ENCODE measurements at regions not wholly inside any gene's neighbourhood (a gene's known extent, or its start where the extent isn't known, plus 50 kb on each side); places are given as distances from the start of the nearest gene placed in this dataset.

DNA sequence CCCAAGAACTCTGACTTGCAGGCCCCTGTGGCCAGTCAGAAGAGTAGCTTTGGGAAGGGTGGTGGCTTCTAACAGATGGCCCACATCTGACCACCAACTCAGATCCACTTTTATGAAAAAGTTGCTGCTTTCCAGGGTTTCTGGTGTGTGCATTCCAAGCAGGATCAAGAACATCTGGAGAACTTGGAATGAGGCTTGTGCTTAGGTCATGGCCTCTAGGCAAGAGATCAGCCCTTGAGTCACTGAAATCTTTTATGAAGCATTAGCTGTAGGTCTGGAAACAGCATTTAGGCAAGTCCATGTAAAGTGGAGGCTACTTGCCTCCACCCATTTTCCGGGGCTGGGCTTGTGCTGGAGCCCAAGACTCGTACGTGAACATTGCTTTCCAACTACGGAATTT is 433.3 kb downstream of the SH3GL2 start:
- H3K27me3 Mint-ChIP-seq (ENCODE audit: low read depth), result no peaks in the 10 kb centered on the region
- no peaks in the 10 kb centered on the region for H3K4me1 Mint-ChIP-seq (ENCODE audit: low read depth)
- no peaks in the 10 kb centered on the region for H3K9me3 Mint-ChIP-seq
- ATAC-seq (no peak), DNase-seq (no peak)
- no peaks in the 10 kb centered on the region for H3K36me3 Mint-ChIP-seq (ENCODE audit: insufficient read depth)
- no peak overlapping the region for H3K4me3 Mint-ChIP-seq

DNA sequence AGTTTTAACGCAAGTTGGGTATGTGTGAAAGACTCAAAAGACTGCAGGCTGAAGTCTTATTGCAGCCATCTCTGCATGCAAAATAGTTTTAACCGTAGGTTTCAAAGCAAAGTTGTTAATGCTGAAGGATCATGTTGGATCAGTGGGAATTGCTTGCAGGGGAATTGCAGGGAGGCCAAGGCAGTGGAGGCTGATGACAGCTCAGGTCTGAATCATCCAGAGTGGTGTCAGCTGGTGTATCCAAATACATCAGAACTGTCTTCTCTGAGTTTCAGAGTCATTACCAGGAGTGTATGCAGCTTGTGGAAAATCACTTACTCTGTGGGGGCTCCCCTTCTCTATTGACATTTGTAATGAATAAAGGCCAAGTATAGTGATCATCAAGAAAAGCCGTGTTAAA is 435.7 kb downstream of the SH3GL2 start:
- DNase-seq (no peak), ATAC-seq (no peak)
- no peak overlapping the region for H3K4me3 Mint-ChIP-seq

DNA sequence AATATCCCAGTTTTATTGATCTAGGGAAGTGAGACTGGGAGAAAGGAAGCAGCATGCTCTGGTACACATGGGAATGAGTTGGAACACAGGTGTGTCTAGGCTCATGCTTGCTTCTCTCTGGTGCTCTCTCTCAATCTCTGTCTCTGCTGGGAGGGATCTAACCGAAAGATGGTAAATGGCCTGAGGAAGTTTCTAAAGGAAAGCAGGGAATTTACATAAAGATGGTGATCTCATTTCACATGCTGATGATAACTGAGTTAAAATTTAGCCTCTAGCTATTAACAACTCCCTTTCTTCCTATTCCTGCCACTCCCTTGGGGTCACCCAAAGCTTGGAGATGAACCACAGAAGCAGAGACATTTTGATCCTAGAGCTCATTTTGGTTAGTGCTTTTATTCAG is 436.2 kb downstream of the SH3GL2 start:
- no peaks in the 10 kb centered on the region for H3K36me3 Mint-ChIP-seq (ENCODE audit: insufficient read depth)

More for the DNA sequence above, 435.7 kb downstream of the SH3GL2 start:
- no peaks in the 10 kb centered on the region for H3K4me1 Mint-ChIP-seq (ENCODE audit: low read depth)
- H3K9me3 Mint-ChIP-seq, result peaks cover 8% of the 10 kb centered on the region
- no peaks in the 10 kb centered on the region for H3K36me3 Mint-ChIP-seq (ENCODE audit: insufficient read depth)
- H3K27me3 Mint-ChIP-seq (ENCODE audit: low read depth), result no peaks in the 10 kb centered on the region

DNA sequence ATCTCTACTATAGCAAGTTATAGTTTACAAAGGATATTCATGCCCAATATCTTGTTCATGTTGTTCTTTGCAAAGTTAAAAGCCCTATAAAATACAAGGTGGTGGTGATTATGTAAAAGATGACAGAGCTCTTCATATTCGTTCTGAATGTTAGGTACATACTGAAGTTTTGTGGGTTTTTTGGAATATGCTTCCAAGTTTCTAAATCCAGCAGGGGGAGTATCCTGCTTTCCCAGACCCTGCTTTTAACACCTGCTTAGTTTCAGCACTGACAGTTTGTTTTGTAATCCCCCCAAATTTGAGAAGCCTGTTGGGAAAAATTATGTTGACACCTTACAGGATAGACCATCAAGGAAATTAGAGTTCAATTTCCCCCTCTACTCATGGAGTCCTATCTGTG is 438.3 kb downstream of the SH3GL2 start:
- Mint-ChIP-seq H3K9me3 (peaks cover 8% of the 10 kb centered on the region), H3K36me3 (ENCODE audit: insufficient read depth) (no peaks in the 10 kb centered on the region), H3K4me3 (no peak overlapping the region), H3K4me1 (ENCODE audit: low read depth) (no peaks in the 10 kb centered on the region), H3K27me3 (ENCODE audit: low read depth) (no peaks in the 10 kb centered on the region)
- ATAC-seq (no peak), DNase-seq (no peak)

More for the DNA sequence above, 436.2 kb downstream of the SH3GL2 start:
- Mint-ChIP-seq H3K4me3 (no peak overlapping the region), H3K4me1 (ENCODE audit: low read depth) (no peaks in the 10 kb centered on the region), H3K27me3 (ENCODE audit: low read depth) (no peaks in the 10 kb centered on the region), H3K9me3 (peaks cover 8% of the 10 kb centered on the region)
- ATAC-seq, result no peak
- no peak for DNase-seq

DNA sequence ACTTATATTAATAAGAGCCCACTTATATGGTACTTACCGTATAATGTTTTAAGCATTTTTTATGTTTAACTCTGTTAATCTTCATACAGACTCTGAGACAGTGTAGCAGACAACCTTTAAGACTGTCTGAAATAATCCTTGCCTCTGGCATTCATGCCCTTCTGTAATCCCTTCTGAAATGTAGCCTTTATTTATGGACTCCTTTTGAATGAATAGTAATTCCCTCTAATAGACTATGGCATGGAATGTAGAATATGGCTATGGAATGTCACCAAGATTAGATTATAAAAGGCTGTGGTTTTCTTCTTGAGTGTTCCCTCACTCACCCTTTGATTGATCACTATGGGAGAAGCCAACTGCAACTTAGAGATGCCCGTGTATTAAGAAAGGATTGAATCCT is 439.4 kb downstream of the SH3GL2 start:
- no peaks in the 10 kb centered on the region for H3K27me3 Mint-ChIP-seq (ENCODE audit: low read depth)

DNA sequence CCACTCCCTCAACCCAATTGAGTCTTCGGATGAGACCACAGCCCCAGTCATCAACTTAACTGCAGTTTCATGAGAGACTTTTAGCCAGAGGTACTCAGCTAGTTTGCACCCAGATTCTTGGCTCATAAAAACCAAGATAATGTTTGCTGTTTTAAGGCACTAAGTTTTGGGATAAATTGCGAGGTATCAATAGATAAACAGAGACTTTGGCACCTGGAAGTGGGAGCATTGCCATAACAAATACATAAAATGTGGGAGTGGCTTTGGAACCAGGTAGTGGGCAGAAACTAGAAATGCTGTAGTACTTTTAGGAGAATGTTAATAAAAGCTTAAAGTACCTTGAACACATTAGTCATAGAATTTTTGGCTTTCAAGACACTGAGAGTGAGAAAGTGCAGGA is 439.8 kb downstream of the SH3GL2 start:
- H3K27me3 Mint-ChIP-seq (ENCODE audit: low read depth), result no peaks in the 10 kb centered on the region
- no peak for DNase-seq
- no peaks in the 10 kb centered on the region for H3K4me1 Mint-ChIP-seq (ENCODE audit: low read depth)
- H3K4me3 Mint-ChIP-seq, result no peak overlapping the region
- H3K36me3 Mint-ChIP-seq (ENCODE audit: insufficient read depth), result no peaks in the 10 kb centered on the region
- H3K9me3 Mint-ChIP-seq, result peaks cover 8% of the 10 kb centered on the region
- no peak for ATAC-seq

More for the DNA sequence above, 439.4 kb downstream of the SH3GL2 start:
- no peaks in the 10 kb centered on the region for H3K36me3 Mint-ChIP-seq (ENCODE audit: insufficient read depth)
- H3K4me1 Mint-ChIP-seq (ENCODE audit: low read depth), result no peaks in the 10 kb centered on the region
- peaks cover 8% of the 10 kb centered on the region for H3K9me3 Mint-ChIP-seq
- no peak for DNase-seq
- ATAC-seq, result no peak
- H3K4me3 Mint-ChIP-seq, result no peak overlapping the region

DNA sequence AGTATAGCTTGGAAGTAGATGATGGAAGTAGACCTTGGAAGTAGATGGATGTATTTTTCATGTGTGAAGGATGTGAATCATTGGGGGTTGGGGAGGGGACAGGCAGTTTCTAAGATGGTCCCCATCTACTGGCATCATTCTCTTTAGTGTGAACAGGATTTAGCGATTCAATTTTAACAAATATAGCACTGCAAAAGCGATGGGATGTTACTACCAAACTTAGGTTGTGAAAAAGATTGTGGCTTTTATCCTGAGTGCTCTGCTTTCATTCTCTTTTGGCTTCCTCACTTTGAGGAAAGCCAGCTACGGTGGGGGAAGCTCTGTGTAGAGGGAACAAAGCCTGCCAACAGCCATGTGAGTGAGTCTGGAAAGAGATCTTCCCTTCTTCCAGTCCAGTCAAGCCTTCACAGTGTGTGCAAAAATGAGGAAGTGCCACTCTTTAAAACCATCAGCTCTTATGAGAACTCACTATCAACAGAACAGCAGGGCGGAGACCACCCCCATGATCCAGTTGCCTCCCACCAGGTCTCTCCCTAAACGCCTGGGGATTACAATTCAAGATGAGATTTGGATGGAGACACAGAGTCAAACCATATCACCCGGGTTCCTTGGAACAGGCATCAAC is 441.4 kb downstream of the SH3GL2 start:
- Mint-ChIP-seq H3K4me3 (no peak overlapping the region), H3K9me3 (peaks cover 8% of the 10 kb centered on the region), H3K4me1 (ENCODE audit: low read depth) (no peaks in the 10 kb centered on the region), H3K27me3 (ENCODE audit: low read depth) (no peaks in the 10 kb centered on the region), H3K36me3 (ENCODE audit: insufficient read depth) (no peaks in the 10 kb centered on the region)
- DNase-seq, result no peak
- no peak for ATAC-seq

DNA sequence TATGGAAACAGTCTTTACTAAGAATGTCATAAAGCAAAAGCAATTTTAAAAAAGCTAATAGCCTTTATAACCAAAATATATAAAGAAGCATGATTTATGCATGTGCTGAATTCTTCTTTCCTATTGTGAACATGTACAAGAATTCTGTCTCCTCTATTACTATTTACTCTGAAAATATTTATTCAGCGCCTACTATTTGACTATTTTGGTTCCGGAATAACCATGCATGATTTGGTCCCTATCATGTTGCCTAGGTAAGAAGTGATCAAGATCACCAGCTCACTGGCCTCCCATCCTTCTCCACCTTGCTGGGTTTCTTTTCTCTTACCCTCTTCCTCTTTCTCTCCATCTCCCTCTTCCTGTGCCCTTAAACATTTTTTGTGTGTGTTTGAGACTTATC is 443.8 kb downstream of the SH3GL2 start:
- Mint-ChIP-seq H3K4me1 (ENCODE audit: low read depth) (no peaks in the 10 kb centered on the region), H3K36me3 (ENCODE audit: insufficient read depth) (no peaks in the 10 kb centered on the region), H3K27me3 (ENCODE audit: low read depth) (no peaks in the 10 kb centered on the region), H3K4me3 (no peak overlapping the region), H3K9me3 (peaks cover 13% of the 10 kb centered on the region)
- DNase-seq (no peak), ATAC-seq (no peak)

DNA sequence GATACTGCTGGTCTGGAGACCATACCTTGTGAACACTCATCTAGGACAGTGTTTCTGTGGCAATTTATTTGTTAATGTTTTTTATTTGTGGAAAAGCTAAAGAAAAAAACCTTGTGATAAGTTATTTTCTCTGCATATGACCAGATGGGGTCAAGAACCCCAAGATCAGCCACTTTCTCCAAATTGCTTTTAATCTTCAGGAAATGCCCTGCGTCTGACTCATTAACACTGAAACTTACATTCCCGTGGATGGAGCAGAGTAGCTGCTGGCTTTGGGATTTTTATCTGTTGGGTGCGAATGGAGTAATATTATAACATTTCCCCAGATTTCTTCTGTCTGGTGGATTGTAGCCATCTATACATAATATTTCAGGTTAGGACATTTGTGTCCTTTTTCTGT is 444.5 kb downstream of the SH3GL2 start:
- no peak for DNase-seq
- Mint-ChIP-seq H3K9me3 (peaks cover 10% of the 10 kb centered on the region), H3K36me3 (ENCODE audit: insufficient read depth) (no peaks in the 10 kb centered on the region), H3K4me1 (ENCODE audit: low read depth) (no peaks in the 10 kb centered on the region), H3K4me3 (no peak overlapping the region), H3K27me3 (ENCODE audit: low read depth) (no peaks in the 10 kb centered on the region)
- no peak for ATAC-seq

DNA sequence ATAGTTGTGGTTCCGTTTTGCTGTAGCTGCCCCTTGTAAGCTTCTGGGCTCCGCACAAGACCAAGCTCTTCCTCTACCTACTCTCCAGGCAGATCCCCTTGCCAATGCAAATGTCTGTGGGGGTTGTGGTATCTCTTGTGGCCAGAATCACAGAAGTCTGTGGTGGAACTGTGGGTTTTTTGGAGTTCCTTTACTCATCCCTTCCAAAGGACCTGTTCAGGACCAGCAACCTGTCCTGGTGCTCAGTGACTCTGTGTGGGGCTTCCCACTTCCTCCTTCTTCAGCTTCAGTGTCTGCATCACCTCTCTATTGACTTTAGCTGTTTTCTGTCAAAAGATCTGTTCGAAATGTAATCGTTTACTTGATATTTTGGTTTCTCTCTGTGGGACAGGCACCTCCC is 441.3 kb upstream of the ADAMTSL1 start:
- H3K27me3 Mint-ChIP-seq (ENCODE audit: low read depth), result no peaks in the 10 kb centered on the region
- no peaks in the 10 kb centered on the region for H3K4me1 Mint-ChIP-seq (ENCODE audit: low read depth)
- no peak for DNase-seq
- no peak overlapping the region for H3K4me3 Mint-ChIP-seq
- H3K9me3 Mint-ChIP-seq, result peaks cover 3% of the 10 kb centered on the region
- H3K36me3 Mint-ChIP-seq (ENCODE audit: insufficient read depth), result no peaks in the 10 kb centered on the region
- no peak for ATAC-seq

DNA sequence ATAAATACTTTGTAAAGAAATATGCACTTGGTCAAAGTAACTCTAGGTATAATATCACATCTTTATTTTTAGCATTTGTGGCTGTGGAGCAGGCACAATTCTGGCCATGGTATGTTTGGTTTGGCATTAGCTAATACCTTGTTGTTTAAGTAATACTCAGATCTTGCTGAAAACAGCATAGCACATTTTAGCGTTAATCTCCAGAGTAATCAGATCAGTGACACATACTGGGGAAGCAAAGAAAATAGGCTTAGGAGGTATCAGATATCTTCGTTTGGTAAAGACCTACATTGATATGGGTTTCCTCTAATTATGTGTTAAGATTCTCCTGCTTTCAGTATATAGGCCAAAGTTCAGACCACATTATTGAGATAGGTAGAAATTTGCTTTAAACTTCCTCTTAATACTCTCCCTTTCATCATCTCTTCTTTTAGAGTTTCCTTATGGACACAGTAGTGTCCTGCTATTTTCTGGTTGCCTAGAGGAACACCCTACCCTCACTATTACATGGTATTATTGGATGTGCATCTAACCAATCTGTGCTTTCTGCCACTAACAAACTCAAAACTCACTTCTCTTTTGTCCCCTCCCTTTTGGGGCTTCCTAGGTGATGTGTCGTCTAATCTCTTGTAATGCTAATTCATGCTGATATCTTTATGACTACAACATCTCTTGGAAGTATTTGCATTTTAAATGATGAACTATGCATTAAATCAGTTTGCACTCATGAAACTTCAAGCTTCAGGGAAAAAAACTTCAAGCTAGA is 437.3 kb upstream of the ADAMTSL1 start:
- ATAC-seq (no peak), DNase-seq (no peak)
- Mint-ChIP-seq H3K4me1 (ENCODE audit: low read depth) (no peaks in the 10 kb centered on the region), H3K9me3 (no peaks in the 10 kb centered on the region), H3K36me3 (ENCODE audit: insufficient read depth) (no peaks in the 10 kb centered on the region), H3K27me3 (ENCODE audit: low read depth) (no peaks in the 10 kb centered on the region), H3K4me3 (no peak overlapping the region)

DNA sequence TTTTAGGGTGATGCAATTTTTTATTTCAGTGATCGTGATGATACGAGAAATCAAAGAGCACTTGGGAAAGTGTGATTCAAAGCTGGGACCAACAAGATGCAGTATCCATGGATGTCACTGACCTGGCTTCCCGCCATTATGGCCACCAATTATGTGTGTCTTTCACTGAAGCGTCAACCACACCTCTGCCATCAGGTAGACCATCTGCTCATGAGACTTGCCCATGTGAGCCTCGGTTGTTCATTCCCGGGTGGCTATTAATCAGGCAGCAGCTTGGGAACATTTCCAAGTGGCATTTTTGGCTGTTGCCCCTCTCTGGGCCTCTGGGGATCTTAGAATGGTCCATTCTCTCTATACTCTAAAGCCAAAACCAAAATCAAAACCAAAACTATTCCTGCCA is 436.0 kb upstream of the ADAMTSL1 start:
- DNase-seq, result no peak
- H3K36me3 Mint-ChIP-seq (ENCODE audit: insufficient read depth), result no peaks in the 10 kb centered on the region
- no peaks in the 10 kb centered on the region for H3K4me1 Mint-ChIP-seq (ENCODE audit: low read depth)
- no peak for ATAC-seq
- H3K9me3 Mint-ChIP-seq, result no peaks in the 10 kb centered on the region
- no peak overlapping the region for H3K4me3 Mint-ChIP-seq
- no peaks in the 10 kb centered on the region for H3K27me3 Mint-ChIP-seq (ENCODE audit: low read depth)

DNA sequence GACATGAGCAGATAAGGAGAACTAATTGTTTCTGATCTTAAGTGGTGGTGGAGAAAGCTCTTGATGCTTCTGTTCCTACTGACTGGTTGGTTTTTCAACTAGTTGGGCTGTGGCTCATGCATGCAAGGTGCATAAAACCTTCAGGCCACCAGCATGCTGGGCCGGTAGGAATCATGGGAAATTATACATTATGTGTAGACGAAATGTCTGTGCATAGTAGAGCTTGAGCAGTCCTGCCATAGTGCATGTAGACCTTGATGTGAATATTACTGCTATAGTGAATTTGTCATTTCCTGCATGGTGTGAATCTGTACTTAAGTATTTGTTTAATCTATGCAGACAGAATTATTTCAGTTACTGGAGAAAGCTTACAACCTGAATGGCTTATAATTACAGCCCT is 433.6 kb upstream of the ADAMTSL1 start:
- DNase-seq (no peak), ATAC-seq (no peak)
- Mint-ChIP-seq H3K9me3 (no peaks in the 10 kb centered on the region), H3K4me1 (ENCODE audit: low read depth) (no peaks in the 10 kb centered on the region), H3K36me3 (ENCODE audit: insufficient read depth) (no peaks in the 10 kb centered on the region), H3K27me3 (ENCODE audit: low read depth) (no peaks in the 10 kb centered on the region), H3K4me3 (no peak overlapping the region)

DNA sequence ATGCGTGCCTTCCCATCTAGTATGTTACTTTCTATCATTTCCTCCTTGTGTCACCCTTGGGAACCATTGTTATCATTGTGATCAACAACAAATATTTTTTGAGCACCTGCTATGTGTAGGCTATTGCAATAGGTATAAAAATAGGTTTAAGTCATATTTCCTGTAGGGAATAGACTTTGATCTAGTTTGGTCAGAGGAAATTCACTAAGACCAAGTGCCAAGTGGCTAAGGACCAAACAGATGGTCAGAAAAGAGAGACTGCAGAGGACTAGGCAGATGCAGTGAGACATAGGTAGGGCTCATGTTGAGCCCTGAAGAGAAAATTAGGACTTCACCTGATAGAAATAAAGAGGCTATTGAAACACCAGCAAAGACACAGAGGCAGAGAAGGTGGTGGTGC is 430.0 kb upstream of the ADAMTSL1 start:
- ATAC-seq (no peak), DNase-seq (no peak)
- Mint-ChIP-seq H3K27me3 (ENCODE audit: low read depth) (no peaks in the 10 kb centered on the region), H3K9me3 (no peaks in the 10 kb centered on the region), H3K4me1 (ENCODE audit: low read depth) (no peaks in the 10 kb centered on the region), H3K4me3 (no peak overlapping the region), H3K36me3 (ENCODE audit: insufficient read depth) (no peaks in the 10 kb centered on the region)

DNA sequence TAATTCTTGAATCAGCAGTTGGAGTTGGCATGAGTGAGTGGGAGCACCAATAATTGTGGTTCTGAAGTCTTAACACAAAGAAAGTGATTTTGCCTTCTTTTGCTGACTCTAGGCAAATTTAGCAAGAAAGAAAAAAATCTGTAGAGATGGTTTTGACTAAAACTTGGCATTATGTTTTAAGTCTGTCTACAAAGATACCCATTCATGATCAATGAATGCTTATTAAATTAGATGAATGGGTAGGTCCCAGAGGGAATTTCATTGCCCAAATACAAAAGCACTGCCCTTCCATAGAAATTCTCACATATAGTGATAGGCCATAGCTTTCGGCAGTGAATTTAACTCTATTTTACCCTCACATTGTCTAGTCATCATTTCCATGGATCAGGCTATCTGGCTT is 428.6 kb upstream of the ADAMTSL1 start:
- H3K4me1 Mint-ChIP-seq (ENCODE audit: low read depth), result no peaks in the 10 kb centered on the region
- no peak overlapping the region for H3K4me3 Mint-ChIP-seq
- no peak for DNase-seq
- H3K9me3 Mint-ChIP-seq, result no peaks in the 10 kb centered on the region
- no peak for ATAC-seq
- no peaks in the 10 kb centered on the region for H3K27me3 Mint-ChIP-seq (ENCODE audit: low read depth)
- H3K36me3 Mint-ChIP-seq (ENCODE audit: insufficient read depth), result no peaks in the 10 kb centered on the region

All from activated T-cell treated with anti-CD3 and anti-CD28 coated beads, Interleukin-2, amount 50 U/mL, for 4 hours (primary cell).